H7 (cell line): ENCODE measurements at regions not wholly inside any gene's neighbourhood (a gene's known extent, or its start where the extent isn't known, plus 50 kb on each side); places are given as distances from the start of the nearest gene placed in this dataset.

ENCODE experiments used
- DNase-seq: peaks from one replicate; pipeline ENCODE4 v3.0.0; 2012
- H3K27me3 ChIP-seq: 2 replicates; pipeline ENCODE4 v1.6.0; 2011; ENCODE audit warnings: mild to moderate bottlenecking, low read length; ENCODE audit not compliant: control insufficient read depth, insufficient read depth
- H3K36me3 ChIP-seq: replicated peaks from 2 replicates; pipeline ENCODE4 v1.5.1; 2011; ENCODE audit warnings: low read length; ENCODE audit not compliant: control insufficient read depth, insufficient read depth
- H3K4me3 ChIP-seq: 2 replicates; pipeline ENCODE4 v1.5.1; 2011; ENCODE audit warnings: low read depth, mild to moderate bottlenecking, control low read depth, low read length, moderate library complexity; ENCODE audit not compliant: insufficient read depth

DNA sequence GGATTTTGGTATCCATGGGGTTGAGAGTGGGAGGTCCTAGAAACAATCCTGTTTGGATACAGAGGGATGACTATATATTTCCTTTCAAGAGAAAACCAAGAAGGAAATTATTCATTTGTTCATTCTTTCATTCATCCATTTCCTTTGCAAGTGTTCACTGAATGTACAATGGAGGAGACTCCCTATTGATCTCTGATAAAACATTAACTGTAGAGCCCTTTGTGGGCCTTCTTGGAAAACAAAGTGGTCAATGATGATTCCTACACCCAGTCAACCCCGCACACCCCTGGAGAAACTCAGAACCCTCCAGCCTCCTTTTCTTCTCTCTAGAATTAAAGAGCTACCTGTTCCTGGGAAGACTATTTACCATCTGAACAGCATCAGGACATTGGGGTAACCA is 247.3 kb downstream of the AUH start:
- H3K4me3 ChIP-seq: no peak overlapping the region
- DNase-seq: no peak

DNA sequence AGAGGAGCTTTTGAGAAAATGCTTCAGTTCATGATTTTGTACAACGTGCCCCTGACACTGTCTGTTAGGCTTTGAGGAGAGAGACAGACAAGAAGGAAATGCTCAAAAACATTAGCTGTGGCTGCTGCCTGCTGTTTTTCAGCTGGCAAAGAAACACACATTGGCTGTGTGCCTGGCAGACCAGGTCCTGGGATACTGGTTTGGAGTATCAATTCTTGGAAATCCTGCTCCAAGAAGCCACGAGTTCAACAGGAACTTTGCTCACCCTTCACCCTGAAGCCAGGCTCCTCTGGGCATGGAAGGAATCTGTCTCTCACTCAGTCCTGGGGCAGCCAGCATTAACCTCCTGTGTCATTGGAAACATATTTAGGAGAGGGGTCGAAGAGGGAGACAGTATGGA is 245.5 kb downstream of the AUH start:
- no peak for DNase-seq

More for the DNA sequence above, 247.3 kb downstream of the AUH start:
- Histone ChIP-seq H3K27me3 (peaks cover 3% of the 10 kb centered on the region; the same call in 1 of the 2 replicates), H3K36me3 (no peaks in the 10 kb centered on the region)

DNA sequence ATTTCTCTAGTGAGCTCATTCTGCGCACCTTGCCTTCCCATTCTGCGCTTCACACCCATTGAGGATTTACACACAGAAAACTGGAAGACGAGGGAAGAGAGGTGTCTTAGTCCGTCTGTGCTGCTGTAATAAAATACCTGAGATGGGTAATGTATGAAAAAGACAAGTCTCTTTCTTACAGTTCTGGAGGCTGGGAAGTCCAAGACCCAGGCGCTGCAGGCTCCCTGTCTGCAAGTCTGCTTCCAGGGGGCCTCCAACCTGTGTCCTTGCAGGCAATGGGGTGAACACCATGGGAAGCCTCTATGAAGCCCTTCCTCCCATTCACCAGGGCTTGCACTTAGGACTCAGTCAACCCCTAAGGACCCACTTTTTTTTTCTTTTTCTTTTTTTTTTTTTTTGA is 245.0 kb downstream of the AUH start:
- H3K4me3 ChIP-seq: no peak overlapping the region
- peaks cover 3% of the 10 kb centered on the region; the same call in 1 of the 2 replicates for H3K27me3 ChIP-seq
- no peaks in the 10 kb centered on the region for H3K36me3 ChIP-seq
- DNase-seq: no peak

More for the DNA sequence above, 245.5 kb downstream of the AUH start:
- Histone ChIP-seq H3K27me3 (peaks cover 3% of the 10 kb centered on the region; the same call in 1 of the 2 replicates), H3K4me3 (no peak overlapping the region), H3K36me3 (no peaks in the 10 kb centered on the region)

DNA sequence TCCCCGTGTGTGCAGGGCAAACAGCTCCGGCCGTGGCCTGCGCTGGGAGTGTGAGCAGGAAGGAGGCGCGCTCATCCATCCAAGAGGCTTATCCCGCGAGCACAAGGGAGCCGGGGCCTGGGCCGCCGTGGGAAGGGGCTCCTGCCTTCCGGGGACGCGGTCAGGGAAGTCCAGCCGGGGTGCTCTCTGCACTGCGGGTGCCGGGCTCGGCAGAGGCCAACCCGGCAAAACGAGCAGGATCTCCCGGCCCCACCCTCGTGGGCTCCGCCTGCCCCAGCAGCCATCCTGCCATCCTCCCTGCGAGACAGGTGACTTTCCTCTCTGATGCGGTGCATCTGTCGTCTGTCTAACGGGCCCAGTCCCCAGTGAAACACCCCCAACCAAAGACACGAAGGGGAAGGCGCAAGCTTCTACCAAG is 244.2 kb downstream of the AUH start:
- Histone ChIP-seq H3K27me3 (peaks cover 3% of the 10 kb centered on the region; the same call in 1 of the 2 replicates), H3K36me3 (no peaks in the 10 kb centered on the region), H3K4me3 (no peak overlapping the region)
- peak; percentile 52 for DNase-seq

DNA sequence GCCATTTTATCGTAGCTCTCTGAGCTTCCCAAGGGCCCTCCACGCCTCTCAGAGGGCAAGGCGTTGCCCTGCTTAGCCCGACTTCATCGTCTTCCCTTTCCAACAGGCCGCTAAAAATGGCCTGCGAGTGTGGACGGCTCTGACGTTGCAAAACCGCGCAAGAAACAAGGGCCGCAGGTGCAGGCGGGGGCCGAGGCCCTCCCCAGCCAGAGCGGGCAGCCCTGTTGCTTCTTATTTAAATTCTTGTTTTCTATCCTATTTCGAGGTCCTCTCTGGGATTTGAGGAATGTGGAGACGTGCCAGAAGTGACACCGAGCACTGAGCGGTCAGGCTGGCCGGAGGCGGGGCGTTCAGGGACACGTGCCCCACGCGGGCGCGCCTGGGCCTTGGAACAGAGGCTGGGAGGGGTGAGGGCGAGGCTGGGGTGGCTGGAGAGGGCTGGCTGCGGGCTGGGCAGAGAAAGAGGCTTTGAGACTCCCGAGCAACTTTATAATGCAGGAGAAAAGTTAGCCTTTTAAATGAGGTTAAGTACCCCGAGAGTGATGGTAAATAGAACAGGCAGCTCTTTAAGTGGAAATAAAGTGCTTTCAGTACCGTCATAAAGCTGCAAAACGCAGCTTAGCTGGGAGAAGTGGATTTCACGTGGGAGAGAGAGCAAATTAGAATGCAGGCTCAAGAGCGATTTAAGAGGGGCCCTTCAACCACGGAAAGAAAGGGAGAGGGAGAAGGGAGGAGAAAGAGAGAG is 243.6 kb downstream of the AUH start:
- DNase-seq: peak; percentile 82
- H3K4me3 ChIP-seq: no peak overlapping the region
- H3K36me3 ChIP-seq: no peaks in the 10 kb centered on the region
- H3K27me3 ChIP-seq: peaks cover 3% of the 10 kb centered on the region; the same call in 1 of the 2 replicates

DNA sequence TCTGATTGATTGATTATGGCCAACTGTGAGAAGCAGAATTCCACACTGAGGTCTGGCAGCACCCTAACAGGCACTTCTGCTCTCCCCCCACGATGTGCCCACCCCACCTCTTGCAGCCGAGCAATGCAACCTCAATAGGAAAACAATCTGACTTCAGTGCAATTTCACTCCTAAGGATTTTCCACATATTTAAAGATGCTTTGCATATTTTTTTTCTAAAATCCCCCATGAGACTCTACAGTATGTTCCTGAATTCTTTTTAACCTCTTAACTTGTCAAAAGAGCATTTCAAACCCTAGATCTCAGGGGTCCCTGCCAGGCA is 243.1 kb downstream of the AUH start:
- DNase-seq: peak; percentile 32
- Histone ChIP-seq H3K27me3 (peaks cover 3% of the 10 kb centered on the region; the same call in 1 of the 2 replicates), H3K4me3 (no peak overlapping the region), H3K36me3 (no peaks in the 10 kb centered on the region)

DNA sequence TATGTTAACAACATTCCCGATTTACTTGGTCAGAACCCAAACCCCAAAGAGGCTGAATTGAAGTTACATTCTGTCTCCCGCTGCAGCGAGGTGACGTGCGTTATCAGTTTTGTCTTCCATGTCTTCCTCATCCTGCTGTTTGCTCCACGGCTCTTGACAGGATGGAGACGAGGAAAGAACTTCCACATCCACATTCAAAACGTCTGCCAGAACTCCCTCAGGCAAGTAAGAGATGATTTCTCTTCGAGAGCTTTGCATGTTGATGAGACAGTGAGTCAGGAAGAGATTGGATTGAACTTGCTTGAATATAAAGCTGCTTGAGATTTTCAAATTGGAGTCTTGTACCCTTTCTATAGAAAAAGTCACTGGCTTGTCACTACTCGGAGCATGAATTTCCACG is 242.6 kb downstream of the AUH start:
- H3K27me3 ChIP-seq: peaks cover 3% of the 10 kb centered on the region; the same call in 1 of the 2 replicates
- peak; percentile 33 for DNase-seq
- no peak overlapping the region for H3K4me3 ChIP-seq
- no peaks in the 10 kb centered on the region for H3K36me3 ChIP-seq

DNA sequence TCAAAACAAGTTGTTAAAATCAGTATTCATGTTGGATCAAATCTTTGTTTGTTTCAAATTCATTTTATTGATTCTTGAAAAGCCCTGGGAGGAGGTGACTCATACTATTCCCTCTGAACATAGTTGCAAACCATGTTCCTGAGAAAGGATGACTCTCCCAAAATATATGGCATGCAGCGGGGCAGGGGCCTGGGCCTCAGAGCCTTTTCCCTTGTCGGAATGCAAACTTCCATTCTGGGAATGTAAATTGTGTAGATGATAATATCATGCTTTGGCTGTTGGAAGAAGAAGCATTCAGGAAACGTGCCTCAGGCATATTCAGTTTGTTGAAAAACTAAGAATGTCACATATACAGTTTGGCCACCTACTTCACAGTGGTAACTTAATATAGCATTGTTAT is 242.0 kb downstream of the AUH start:
- DNase-seq: no peak
- peaks cover 3% of the 10 kb centered on the region; the same call in 1 of the 2 replicates for H3K27me3 ChIP-seq
- H3K36me3 ChIP-seq: no peaks in the 10 kb centered on the region
- no peak overlapping the region for H3K4me3 ChIP-seq

DNA sequence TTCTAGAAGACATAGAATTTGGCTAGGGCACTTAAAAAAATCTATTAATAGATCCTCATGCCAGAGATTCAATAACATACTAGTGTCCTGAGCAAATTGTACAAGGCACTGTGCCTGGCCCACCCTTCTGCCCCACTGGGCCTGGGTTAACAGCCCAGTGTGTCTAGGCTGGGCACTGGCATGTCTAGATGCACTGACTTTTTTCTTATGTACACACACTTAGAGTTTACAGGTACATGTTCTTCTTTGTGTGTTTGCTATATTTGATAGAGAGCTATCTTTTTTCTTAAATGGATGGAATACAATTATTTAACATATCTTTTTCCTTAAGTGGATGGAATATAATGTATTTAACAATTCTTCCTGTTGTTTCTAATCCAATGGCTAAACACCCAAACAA is 241.5 kb downstream of the AUH start:
- Histone ChIP-seq H3K27me3 (peaks cover 3% of the 10 kb centered on the region; the same call in 1 of the 2 replicates), H3K36me3 (no peaks in the 10 kb centered on the region), H3K4me3 (no peak overlapping the region)
- DNase-seq: no peak

DNA sequence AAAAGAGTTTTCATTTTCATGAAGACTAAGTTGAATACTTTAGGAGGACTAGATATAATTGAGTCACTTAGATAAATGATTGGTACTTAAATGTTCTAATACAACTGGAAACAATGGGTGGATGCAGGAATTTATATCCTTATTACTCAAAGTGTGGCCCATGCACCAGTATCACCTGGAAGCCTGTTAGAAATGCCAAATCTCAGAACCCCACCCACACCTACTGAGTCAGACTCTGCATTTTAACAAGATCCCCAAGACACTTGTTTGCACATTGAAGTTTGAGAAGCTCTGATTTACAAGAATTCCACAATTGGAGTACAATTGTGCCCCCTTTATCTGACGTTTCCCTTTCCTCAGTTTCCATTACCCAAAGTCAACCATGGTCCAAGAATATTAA is 239.0 kb downstream of the AUH start:
- Histone ChIP-seq H3K4me3 (no peak overlapping the region), H3K27me3 (peaks cover 3% of the 10 kb centered on the region; the same call in 1 of the 2 replicates), H3K36me3 (no peaks in the 10 kb centered on the region)
- DNase-seq: no peak

DNA sequence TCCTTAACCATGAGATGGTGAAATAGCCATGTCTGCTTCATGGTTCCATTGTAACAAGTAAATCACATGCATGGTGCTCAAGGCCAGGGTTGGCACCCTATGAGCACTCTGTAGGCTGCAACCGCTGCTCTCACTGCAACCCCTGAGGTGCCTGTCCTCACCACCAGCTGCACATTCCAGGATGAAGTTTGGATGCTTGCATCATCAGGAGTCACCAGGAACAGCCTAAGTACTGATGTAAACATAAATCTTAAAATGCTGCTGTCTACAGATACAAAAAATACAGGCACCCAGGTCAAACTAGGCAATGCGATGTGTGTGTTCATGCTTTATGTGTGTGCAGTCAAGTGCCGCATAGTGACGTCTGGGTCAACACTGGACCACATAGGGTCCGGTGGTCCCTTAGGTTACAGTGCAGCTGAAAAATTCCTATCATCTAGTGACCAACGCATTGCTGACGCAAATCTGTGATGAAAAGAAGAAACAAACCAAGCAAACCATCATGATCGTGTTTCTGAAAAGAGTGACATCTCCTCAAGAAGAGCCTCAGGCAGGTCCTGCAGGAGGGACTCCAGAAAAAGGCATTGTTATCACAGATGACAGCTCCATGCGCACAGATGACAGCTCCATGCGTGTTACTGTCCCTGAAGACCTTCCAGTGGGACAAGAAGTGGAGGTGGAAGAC is 234.8 kb downstream of the AUH start:
- DNase-seq: no peak
- Histone ChIP-seq H3K36me3 (no peaks in the 10 kb centered on the region), H3K27me3 (peaks cover 1% of the 10 kb centered on the region; the same call in 1 of the 2 replicates), H3K4me3 (no peak overlapping the region)

DNA sequence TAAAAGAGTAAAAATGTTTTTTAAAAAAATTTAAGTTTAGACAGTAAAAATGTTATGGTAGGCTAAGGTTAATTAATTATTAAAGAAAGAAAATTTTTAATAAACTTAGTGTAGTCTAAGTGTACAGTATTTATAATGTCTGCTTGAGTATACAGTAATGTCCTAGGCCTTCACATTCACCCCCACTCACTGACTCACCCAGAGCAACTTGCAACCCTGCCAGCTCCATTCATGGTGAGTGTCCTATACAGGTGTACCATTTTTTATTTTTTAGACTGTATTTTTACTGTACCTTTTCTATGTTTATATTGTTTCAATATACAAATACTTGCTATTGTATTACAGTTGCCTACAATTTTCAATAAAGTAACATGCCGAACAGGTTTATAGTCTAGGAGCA is 234.1 kb downstream of the AUH start:
- no peak overlapping the region for H3K4me3 ChIP-seq
- peaks cover 1% of the 10 kb centered on the region; the same call in 1 of the 2 replicates for H3K27me3 ChIP-seq
- no peak for DNase-seq
- no peaks in the 10 kb centered on the region for H3K36me3 ChIP-seq

DNA sequence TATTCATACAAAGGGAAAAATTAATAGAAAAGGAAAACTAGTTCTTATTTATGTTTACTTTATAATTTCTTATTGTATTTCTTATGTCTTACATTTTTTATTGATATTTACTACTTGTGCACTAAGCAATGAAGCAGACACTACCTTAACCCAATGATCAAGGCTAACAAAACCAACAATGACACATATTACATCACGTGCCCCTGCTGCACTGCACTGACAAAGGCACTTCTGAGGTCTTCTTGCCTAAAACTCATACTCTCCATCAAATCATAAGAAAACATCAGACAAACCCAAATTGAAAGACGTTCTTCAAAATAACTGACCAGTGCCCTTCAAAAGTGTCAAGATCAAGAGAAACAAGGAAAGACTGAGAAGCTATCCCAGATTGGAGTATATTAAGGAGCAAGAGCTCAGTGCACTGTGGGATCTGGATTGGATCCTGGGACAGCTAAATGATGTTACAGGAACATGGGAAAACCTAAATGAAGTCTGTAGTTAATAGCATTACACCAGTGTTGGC is 230.9 kb downstream of the AUH start:
- no peak for DNase-seq

DNA sequence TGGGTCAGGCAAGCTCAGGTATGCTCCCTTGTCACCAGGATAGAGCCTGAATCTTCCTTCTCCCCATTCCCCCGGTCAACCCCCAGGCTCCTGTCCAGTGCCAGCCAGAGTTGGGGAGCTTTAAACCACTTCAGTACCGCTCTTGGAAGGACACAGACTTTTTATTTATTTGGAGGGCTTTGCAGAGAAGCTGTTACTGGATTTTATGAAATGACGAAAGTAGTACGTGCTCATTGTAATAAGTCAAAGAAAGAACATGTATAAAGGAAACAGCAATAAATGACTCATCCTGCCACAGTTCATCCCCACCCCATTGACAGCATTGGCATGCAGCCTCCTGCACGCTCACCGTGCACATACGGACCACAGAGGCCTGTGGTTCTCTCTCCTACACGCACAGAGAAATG is 230.3 kb downstream of the AUH start:
- peaks cover 1% of the 10 kb centered on the region; the same call in 1 of the 2 replicates for H3K27me3 ChIP-seq
- H3K36me3 ChIP-seq: no peaks in the 10 kb centered on the region
- no peak for DNase-seq
- H3K4me3 ChIP-seq: no peak overlapping the region

More for the DNA sequence above, 230.9 kb downstream of the AUH start:
- Histone ChIP-seq H3K27me3 (peaks cover 1% of the 10 kb centered on the region; the same call in 1 of the 2 replicates), H3K4me3 (no peak overlapping the region), H3K36me3 (no peaks in the 10 kb centered on the region)

DNA sequence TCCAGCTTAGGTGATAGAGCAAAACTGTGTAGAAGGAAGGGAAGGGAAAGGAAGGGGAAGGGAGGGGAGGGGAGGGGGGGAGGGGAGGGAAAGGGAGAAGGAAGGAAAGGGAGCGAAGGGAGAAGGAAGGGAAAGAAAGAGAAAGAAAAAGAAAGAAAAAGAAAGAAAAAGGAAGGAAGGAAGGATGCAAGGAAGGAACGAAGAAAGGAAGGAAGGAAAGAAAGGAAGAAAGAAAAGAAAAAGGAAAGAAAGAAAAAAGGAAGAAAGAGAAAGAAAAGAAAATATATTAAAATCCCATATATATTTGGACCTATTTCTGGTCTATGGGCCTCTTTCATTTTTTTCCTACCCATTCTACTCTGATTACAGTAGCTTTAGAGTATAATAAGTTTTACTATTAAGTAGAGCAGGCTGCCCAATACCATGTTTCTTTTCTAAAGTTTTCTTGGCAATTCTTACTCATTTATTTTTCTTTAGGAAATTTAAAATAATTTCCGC is 229.1 kb downstream of the AUH start:
- peaks cover 1% of the 10 kb centered on the region; the same call in 1 of the 2 replicates for H3K27me3 ChIP-seq
- no peak for DNase-seq
- H3K36me3 ChIP-seq: no peaks in the 10 kb centered on the region
- no peak overlapping the region for H3K4me3 ChIP-seq
